SK-N-SH (cell line): ENCODE measurements at regions not wholly inside any gene's neighbourhood (a gene's known extent, or its start where the extent isn't known, plus 50 kb on each side); places are given as distances from the start of the nearest gene placed in this dataset.

Experiments
- POLR2AphosphoS5 ChIP-seq: IDR thresholded peaks from 2 replicates; pipeline ENCODE4 v1.6.1; 2012; ENCODE audit warnings: low read depth, low read length
- RAD21 ChIP-seq: IDR thresholded peaks from 2 replicates; pipeline ENCODE4 v1.6.1; 2012; ENCODE audit warnings: mild to moderate bottlenecking, low read length
- TAF1 ChIP-seq: IDR thresholded peaks from 2 replicates; pipeline ENCODE4 v1.6.1; 2012; ENCODE audit warnings: low read depth, mild to moderate bottlenecking, low read length, moderate library complexity, borderline replicate concordance
- TF ChIP-seq, protein P1 (sequence below): fragments of 150-350 bp; IDR thresholded peaks from 2 replicates; pipeline ENCODE4 v1.6.1; 2017; ENCODE audit warnings: antibody characterized with exemption, low read length, low read depth, borderline replicate concordance

DNA sequence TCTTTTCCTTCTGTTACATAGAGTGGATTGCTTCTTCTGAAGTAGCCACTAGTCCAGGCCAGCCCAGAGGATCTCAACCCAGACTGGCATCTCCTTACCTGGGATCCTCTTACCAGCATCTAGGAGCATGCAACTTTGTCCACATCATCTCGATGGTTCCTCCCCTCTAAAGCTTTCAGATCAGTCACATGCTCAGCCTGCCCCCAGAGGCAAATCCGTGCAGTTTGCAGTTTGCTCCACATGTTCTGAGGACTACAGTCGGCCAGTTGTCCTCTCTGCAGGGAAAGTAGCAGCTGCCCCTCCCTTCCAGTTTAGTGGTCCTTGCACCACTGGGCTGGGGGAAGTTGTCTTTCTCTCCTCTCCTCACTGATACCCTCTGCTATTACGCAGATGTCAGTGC is 259.8 kb upstream of the APCDD1 start:
- TF ChIP-seq, protein P1, sequence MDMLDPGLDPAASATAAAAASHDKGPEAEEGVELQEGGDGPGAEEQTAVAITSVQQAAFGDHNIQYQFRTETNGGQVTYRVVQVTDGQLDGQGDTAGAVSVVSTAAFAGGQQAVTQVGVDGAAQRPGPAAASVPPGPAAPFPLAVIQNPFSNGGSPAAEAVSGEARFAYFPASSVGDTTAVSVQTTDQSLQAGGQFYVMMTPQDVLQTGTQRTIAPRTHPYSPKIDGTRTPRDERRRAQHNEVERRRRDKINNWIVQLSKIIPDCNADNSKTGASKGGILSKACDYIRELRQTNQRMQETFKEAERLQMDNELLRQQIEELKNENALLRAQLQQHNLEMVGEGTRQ = no peak
- TF ChIP-seq TAF1 (no peak), POLR2AphosphoS5 (no peak), RAD21 (no peak)
